ENCODE measurements at regions not wholly inside any gene's neighbourhood (a gene's known extent, or its start where the extent isn't known, plus 50 kb on each side); places are given as distances from the start of the nearest gene placed in this dataset.
"Not testable (repeated sequence)": the region's sequence is repeated elsewhere in the genome, so short reads cannot be mapped to it uniquely, and the experiment has no call there.

DNA sequence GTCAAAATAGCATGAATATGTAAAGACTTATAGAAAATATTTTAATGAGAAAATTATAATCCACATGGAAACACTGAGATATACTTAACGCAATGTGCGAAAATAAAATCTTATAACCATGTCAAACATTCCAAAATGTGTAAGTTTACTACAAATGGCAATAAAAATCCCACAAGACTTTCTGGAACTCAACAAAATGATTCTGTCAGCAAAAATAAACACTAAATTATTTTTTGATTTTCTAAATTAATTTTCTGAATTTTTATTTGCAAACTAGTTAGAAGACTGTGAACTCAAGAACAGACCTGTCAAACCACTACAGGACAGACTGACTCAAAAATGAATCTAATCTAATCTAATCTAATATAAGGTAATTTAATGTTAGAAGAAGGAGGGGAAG, 160.8 kb upstream of the KCTD7 start:
- no CpG with 5 or more reads among the region's 2 CpGs for WGBS (ENCODE audit: extremely low coverage, insufficient coverage, insufficient read length)
- Histone ChIP-seq H3K4me1 (ENCODE audit: control insufficient read depth in 1 of 2, insufficient read depth in 2 of 2, low read length in 2 of 2) (no peaks in the 10 kb centered on the region), H3K79me2 (ENCODE audit: control insufficient read depth, insufficient read depth, low read length, poor library complexity) (no peaks in the 10 kb centered on the region)

DNA sequence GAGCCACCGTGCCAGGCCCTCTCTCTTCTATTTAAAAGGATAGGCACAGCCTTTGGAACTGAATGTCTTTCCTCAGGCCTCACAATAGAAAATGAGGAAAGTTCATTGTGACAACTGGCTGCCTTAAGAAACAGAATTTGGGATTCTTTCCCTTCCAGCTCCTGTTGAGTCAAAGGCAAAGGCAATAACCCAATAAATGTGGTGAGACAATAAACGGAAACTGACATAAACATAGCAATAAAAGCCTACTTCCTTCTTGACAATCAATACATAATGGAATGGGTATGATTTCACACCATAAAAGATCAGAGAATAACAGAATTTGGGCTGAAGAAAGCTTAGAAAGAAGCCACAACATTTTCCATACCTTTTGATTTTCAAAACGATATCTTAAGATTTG, 155.6 kb upstream of the KCTD7 start:
- not testable (repeated sequence) for H3K9ac ChIP-seq (ENCODE audit: low read length); H3K79me2 ChIP-seq (ENCODE audit: control insufficient read depth, insufficient read depth, low read length, poor library complexity); H3K27ac ChIP-seq (ENCODE audit: low read depth, low read length); H2BK120ac ChIP-seq (ENCODE audit: insufficient read depth, low read length, poor library complexity); H3K36me3 ChIP-seq (ENCODE audit: control insufficient read depth in 1 of 2, insufficient read depth in 2 of 2, low read length in 2 of 2); DNase-seq; H3K4me1 ChIP-seq (ENCODE audit: control insufficient read depth in 1 of 2, insufficient read depth in 2 of 2, low read length in 2 of 2); H2BK5ac ChIP-seq (ENCODE audit: low read depth, low read length, poor library complexity); H4K91ac ChIP-seq (ENCODE audit: low read depth, low read length); H3K27me3 ChIP-seq (ENCODE audit: insufficient read depth, low read length); H4K8ac ChIP-seq (ENCODE audit: low read depth, low read length); H3K14ac ChIP-seq (ENCODE audit: low read length); H3K79me1 ChIP-seq (ENCODE audit: low read length); H3K23ac ChIP-seq (ENCODE audit: low read length); H3K4me3 ChIP-seq (ENCODE audit: low read depth, low read length); H3K4me2 ChIP-seq (ENCODE audit: low read length); H3K4ac ChIP-seq (ENCODE audit: low read depth, low read length); H2BK12ac ChIP-seq (ENCODE audit: low read length); H2AFZ ChIP-seq (ENCODE audit: insufficient read depth, low read length, poor library complexity); H2AK5ac ChIP-seq (ENCODE audit: low read length); H3K9me3 ChIP-seq (ENCODE audit: insufficient read depth, low read depth, low read length); H4K12ac ChIP-seq (ENCODE audit: low read depth, low read length); H3K18ac ChIP-seq (ENCODE audit: low read length)
- WGBS (ENCODE audit: extremely low coverage, insufficient coverage, insufficient read length): no CpG with 5 or more reads among the region's 3 CpGs

More for the DNA sequence above, 160.8 kb upstream of the KCTD7 start:
- DNase-seq: no peak
- H3K14ac ChIP-seq (ENCODE audit: low read length): no peak overlapping the region
- no peak overlapping the region for H3K23ac ChIP-seq (ENCODE audit: low read length)
- no peak overlapping the region for H3K18ac ChIP-seq (ENCODE audit: low read length)
- H3K4me2 ChIP-seq (ENCODE audit: low read length): no peak overlapping the region
- H2BK12ac ChIP-seq (ENCODE audit: low read length): no peak overlapping the region
- no peak overlapping the region for H3K4me3 ChIP-seq (ENCODE audit: low read depth, low read length)
- no peak overlapping the region for H2BK5ac ChIP-seq (ENCODE audit: low read depth, low read length, poor library complexity)
- H4K8ac ChIP-seq (ENCODE audit: low read depth, low read length): no peak overlapping the region
- no peak overlapping the region for H3K4ac ChIP-seq (ENCODE audit: low read depth, low read length)
- H2AFZ ChIP-seq (ENCODE audit: insufficient read depth, low read length, poor library complexity): no peak overlapping the region
- no peak overlapping the region for H2BK120ac ChIP-seq (ENCODE audit: insufficient read depth, low read length, poor library complexity)
- H3K27me3 ChIP-seq (ENCODE audit: insufficient read depth, low read length): no peaks in the 10 kb centered on the region
- no peaks in the 10 kb centered on the region for H3K9me3 ChIP-seq (ENCODE audit: insufficient read depth, low read depth, low read length)
- no peak overlapping the region for H2AK5ac ChIP-seq (ENCODE audit: low read length)
- no peaks in the 10 kb centered on the region for H3K79me1 ChIP-seq (ENCODE audit: low read length)
- no peak overlapping the region for H3K27ac ChIP-seq (ENCODE audit: low read depth, low read length)
- no peaks in the 10 kb centered on the region for H3K36me3 ChIP-seq (ENCODE audit: control insufficient read depth in 1 of 2, insufficient read depth in 2 of 2, low read length in 2 of 2)
- no peak overlapping the region for H3K9ac ChIP-seq (ENCODE audit: low read length)
- no peak overlapping the region for H4K91ac ChIP-seq (ENCODE audit: low read depth, low read length)
- no peak overlapping the region for H4K12ac ChIP-seq (ENCODE audit: low read depth, low read length)

DNA sequence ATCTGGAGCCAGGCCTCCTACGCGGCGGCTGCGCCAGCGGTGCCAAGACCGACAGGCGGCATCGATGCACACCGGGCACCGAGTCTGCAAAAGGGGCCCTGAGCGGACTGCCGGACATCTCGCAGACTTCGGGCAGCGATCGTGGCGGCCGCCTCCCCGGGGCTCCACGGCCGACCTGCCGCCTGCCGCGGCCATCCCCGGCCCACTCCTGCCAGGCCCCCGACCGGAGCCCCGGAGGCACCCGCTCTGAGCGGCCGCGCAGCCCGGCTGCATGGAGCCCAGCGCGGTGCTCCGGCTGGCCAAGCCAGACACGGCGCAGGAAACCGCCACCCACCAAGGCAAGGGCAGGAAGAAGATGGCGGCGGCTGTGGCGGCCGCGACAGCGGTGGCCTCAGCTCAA, 154.2 kb upstream of the KCTD7 start:
- Histone ChIP-seq H4K8ac (ENCODE audit: low read depth, low read length) (no peak overlapping the region), H3K4ac (ENCODE audit: low read depth, low read length) (no peak overlapping the region), H2AFZ (ENCODE audit: insufficient read depth, low read length, poor library complexity) (no peak overlapping the region), H4K91ac (ENCODE audit: low read depth, low read length) (no peak overlapping the region), H3K14ac (ENCODE audit: low read length) (no peak overlapping the region), H3K36me3 (ENCODE audit: control insufficient read depth in 1 of 2, insufficient read depth in 2 of 2, low read length in 2 of 2) (peaks cover 8 to 11% of the 10 kb centered on the region in 2 experiments), H3K4me3 (ENCODE audit: low read depth, low read length) (no peak overlapping the region), H2BK120ac (ENCODE audit: insufficient read depth, low read length, poor library complexity) (no peak overlapping the region), H3K27me3 (ENCODE audit: insufficient read depth, low read length) (no peaks in the 10 kb centered on the region), H3K18ac (ENCODE audit: low read length) (no peak overlapping the region), H4K12ac (ENCODE audit: low read depth, low read length) (no peak overlapping the region), H3K79me2 (ENCODE audit: control insufficient read depth, insufficient read depth, low read length, poor library complexity) (no peaks in the 10 kb centered on the region), H2BK5ac (ENCODE audit: low read depth, low read length, poor library complexity) (no peak overlapping the region), H2AK5ac (ENCODE audit: low read length) (no peak overlapping the region), H3K4me1 (ENCODE audit: control insufficient read depth in 1 of 2, insufficient read depth in 2 of 2, low read length in 2 of 2) (no peaks in the 10 kb centered on the region), H3K79me1 (ENCODE audit: low read length) (no peaks in the 10 kb centered on the region), H2BK12ac (ENCODE audit: low read length) (no peak overlapping the region), H3K9me3 (ENCODE audit: insufficient read depth, low read depth, low read length) (no peaks in the 10 kb centered on the region), H3K4me2 (ENCODE audit: low read length) (no peak overlapping the region), H3K9ac (ENCODE audit: low read length) (no peak overlapping the region), H3K23ac (ENCODE audit: low read length) (no peak overlapping the region), H3K27ac (ENCODE audit: low read depth, low read length) (no peak overlapping the region)
- WGBS (ENCODE audit: extremely low coverage, insufficient coverage, insufficient read length): no CpG with 5 or more reads among the region's 45 CpGs
- DNase-seq: no peak

DNA sequence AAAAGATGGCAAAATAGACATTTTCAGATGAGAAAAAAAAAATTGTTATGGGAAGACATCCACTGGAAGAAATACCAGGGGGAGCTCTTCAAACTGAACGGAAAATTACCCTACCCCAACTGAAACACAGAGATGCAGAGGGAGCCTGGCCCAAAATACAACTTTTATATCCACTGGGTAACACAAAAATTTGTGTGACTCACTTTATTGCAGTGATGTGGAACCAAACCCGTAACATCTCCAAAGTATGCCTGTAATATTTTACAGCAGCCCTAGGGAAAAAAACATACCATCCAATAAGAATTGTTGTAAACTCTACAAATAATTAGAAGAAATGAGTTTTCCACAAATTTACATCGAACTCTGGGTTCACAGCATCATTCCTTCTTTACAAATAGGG, 152.6 kb upstream of the KCTD7 start:
- not testable (repeated sequence) for DNase-seq; H3K9ac ChIP-seq (ENCODE audit: low read length); H3K9me3 ChIP-seq (ENCODE audit: insufficient read depth, low read depth, low read length); H3K79me1 ChIP-seq (ENCODE audit: low read length); H3K4me1 ChIP-seq (ENCODE audit: control insufficient read depth in 1 of 2, insufficient read depth in 2 of 2, low read length in 2 of 2); H3K4ac ChIP-seq (ENCODE audit: low read depth, low read length); H2AK5ac ChIP-seq (ENCODE audit: low read length); H3K4me2 ChIP-seq (ENCODE audit: low read length); H3K27ac ChIP-seq (ENCODE audit: low read depth, low read length); H3K4me3 ChIP-seq (ENCODE audit: low read depth, low read length); H2BK120ac ChIP-seq (ENCODE audit: insufficient read depth, low read length, poor library complexity); H2AFZ ChIP-seq (ENCODE audit: insufficient read depth, low read length, poor library complexity); H4K8ac ChIP-seq (ENCODE audit: low read depth, low read length); H4K91ac ChIP-seq (ENCODE audit: low read depth, low read length); H3K27me3 ChIP-seq (ENCODE audit: insufficient read depth, low read length); H3K79me2 ChIP-seq (ENCODE audit: control insufficient read depth, insufficient read depth, low read length, poor library complexity); H3K14ac ChIP-seq (ENCODE audit: low read length); H3K23ac ChIP-seq (ENCODE audit: low read length); H2BK12ac ChIP-seq (ENCODE audit: low read length); H4K12ac ChIP-seq (ENCODE audit: low read depth, low read length); H2BK5ac ChIP-seq (ENCODE audit: low read depth, low read length, poor library complexity); H3K18ac ChIP-seq (ENCODE audit: low read length)
- no CpG with 5 or more reads among the region's 3 CpGs for WGBS (ENCODE audit: extremely low coverage, insufficient coverage, insufficient read length)
- peaks cover 8 to 11% of the 10 kb centered on the region in 2 experiments for H3K36me3 ChIP-seq (ENCODE audit: control insufficient read depth in 1 of 2, insufficient read depth in 2 of 2, low read length in 2 of 2)
